Esophagus squamous epithelium (tissue), 5 donors: ENCODE measurements at regions not wholly inside any gene's neighbourhood (a gene's known extent, or its start where the extent isn't known, plus 50 kb on each side); places are given as distances from the start of the nearest gene placed in this dataset.

Source experiments
- DNase-seq: peaks from one replicate; lab custom pipeline; 2025; lab: John Stamatoyannopoulos, UW
- H3K27ac ChIP-seq, 4 donors: fragments of 200-600 bp; sonication (generic); one replicate each; pipeline ENCODE4 v1.5.1; 2016 to 2019; ENCODE audit warnings: mild to moderate bottlenecking in 1 of 4
- H3K27me3 ChIP-seq, 4 donors: fragments of 200-600 bp; sonication (generic); 1 replicate in 3 of 4; 2 replicates in 1 of 4; pipeline versions ENCODE4 v1.5.1 to v1.6.0; 2017 to 2021; ENCODE audit warnings: antibody characterized with exemption in 1 of 4
- H3K36me3 ChIP-seq, 3 donors: fragments of 200-600 bp; sonication (generic); one replicate each; pipeline ENCODE4 v1.5.1; 2016 to 2019
- H3K4me1 ChIP-seq, 3 donors: fragments of 200-600 bp; sonication (generic); one replicate each; pipeline ENCODE4 v1.5.1; 2017 to 2019
- H3K4me3 ChIP-seq, 4 donors: fragments of 200-600 bp; sonication (generic); 1 replicate in 3 of 4; 2 replicates in 1 of 4; pipeline ENCODE4 v1.5.1; 2016 to 2019; ENCODE audit warnings: mild to moderate bottlenecking in 2 of 4, moderate library complexity in 1 of 4
- H3K9me3 ChIP-seq, 3 donors: fragments of 200-600 bp; sonication (generic); one replicate each; pipeline ENCODE4 v1.5.1; 2016 to 2019
- POLR2A ChIP-seq, 4 donors: fragments of 450-650 bp; IDR thresholded peaks; one replicate each; pipeline ENCODE4 v1.6.1; 2017; ENCODE audit warnings: antibody characterized with exemption in 4 of 4, mild to moderate bottlenecking in 4 of 4, moderate library complexity in 3 of 4
- WGBS, 2 donors: methylation state at CpG; one replicate each; pipeline ENCODE4 v1.1.5; 2018; 5-methylcytosine and 5-hydroxymethylcytosine counted together
- intact Hi-C: fragments of 100-400 bp; cut with DNase I; formaldehyde crosslinking; loops from one replicate; pipeline ENCODE4 v1.15.0; 2022
- TF ChIP-seq, protein P1 (sequence below), 6 experiments: fragments of 450-650 bp in 4 of 6; fragments of 200-600 bp in 2 of 6; sonication (generic) in 2 of 6; IDR thresholded peaks; one replicate each; pipeline ENCODE4 v1.5.1; 2016 to 2019; ENCODE audit warnings: antibody characterized with exemption in 6 of 6, mild to moderate bottlenecking in 4 of 6, moderate library complexity in 4 of 6
- donor health status: DM: yes; HTN: yes; CAD: no.

- Histone ChIP-seq H3K36me3 (no peaks in the 10 kb centered on the region), H3K4me1 (no peaks in the 10 kb centered on the region), H3K27me3 (no peaks in the 10 kb centered on the region), H3K4me3 (no peak overlapping the region), H3K9me3 (no peaks in the 10 kb centered on the region), H3K27ac (no peak overlapping the region)
- no peak for DNase-seq
- intact Hi-C loops = no loop called here
- TF ChIP-seq, protein P1, sequence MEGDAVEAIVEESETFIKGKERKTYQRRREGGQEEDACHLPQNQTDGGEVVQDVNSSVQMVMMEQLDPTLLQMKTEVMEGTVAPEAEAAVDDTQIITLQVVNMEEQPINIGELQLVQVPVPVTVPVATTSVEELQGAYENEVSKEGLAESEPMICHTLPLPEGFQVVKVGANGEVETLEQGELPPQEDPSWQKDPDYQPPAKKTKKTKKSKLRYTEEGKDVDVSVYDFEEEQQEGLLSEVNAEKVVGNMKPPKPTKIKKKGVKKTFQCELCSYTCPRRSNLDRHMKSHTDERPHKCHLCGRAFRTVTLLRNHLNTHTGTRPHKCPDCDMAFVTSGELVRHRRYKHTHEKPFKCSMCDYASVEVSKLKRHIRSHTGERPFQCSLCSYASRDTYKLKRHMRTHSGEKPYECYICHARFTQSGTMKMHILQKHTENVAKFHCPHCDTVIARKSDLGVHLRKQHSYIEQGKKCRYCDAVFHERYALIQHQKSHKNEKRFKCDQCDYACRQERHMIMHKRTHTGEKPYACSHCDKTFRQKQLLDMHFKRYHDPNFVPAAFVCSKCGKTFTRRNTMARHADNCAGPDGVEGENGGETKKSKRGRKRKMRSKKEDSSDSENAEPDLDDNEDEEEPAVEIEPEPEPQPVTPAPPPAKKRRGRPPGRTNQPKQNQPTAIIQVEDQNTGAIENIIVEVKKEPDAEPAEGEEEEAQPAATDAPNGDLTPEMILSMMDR (IDR thresholded peaks at IDR 0.05) = no peak
- TF ChIP-seq POLR2A (IDR thresholded peaks at IDR 0.05) = no peak
- 77 to 82% methylated on average over 3 of the region's 3 CpGs for WGBS, 2 donors
These were observed 152.3 kb upstream of the DPYD start for GRCh38 chr1:98073106-98073505.

DNA sequence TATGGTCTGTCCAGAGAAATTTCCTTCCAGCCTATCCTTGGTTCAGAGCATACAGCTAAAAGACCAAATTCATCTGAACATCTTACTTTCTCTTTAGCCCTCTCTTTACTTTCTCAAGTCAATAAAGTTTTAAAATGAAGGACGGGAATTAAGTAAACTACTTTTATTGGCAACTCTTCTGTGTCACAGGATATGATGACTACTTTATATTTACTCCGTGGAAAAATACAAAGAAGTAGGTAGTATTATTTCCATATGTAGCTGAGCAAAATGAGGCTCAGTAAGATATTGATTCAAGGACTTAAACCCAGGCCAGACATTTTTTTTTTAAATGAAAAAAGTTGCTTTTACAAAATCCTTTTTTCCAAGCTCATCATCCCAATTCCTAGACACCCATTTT lies 151.2 kb upstream of the DPYD start:
- intact Hi-C loops = no loop called here
- no peak overlapping the region for H3K27ac ChIP-seq
- H3K36me3 ChIP-seq = no peaks in the 10 kb centered on the region
- WGBS, 2 donors = 56 to 71% methylated on average over 2 of the region's 2 CpGs
- H3K4me1 ChIP-seq = no peaks in the 10 kb centered on the region
- no peaks in the 10 kb centered on the region for H3K9me3 ChIP-seq
- no peak overlapping the region for H3K4me3 ChIP-seq
- DNase-seq = no peak
- no peaks in the 10 kb centered on the region for H3K27me3 ChIP-seq
- TF ChIP-seq POLR2A (IDR thresholded peaks at IDR 0.05) = no peak
- TF ChIP-seq, protein P1 (IDR thresholded peaks at IDR 0.05) = no peak

DNA sequence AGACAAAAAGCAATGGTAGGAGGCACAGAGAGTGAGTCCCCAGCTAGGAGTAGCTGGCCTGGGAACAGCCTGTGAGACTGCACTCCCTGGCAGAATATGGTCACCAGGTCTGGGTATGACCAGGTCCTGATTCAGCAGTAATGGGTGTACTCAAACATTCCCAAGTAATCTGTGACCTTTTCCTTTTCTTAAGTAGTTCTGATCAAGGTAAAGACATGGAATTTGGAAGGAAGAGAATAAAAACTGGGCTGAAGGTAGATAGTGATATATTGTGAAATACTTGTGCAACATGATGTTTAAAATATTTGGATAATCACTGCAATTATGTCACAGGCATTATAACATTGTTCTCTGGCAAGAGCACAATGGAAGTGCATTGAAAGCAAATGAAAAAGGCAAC lies 147.2 kb upstream of the DPYD start:
- intact Hi-C loops = no loop called here
- no peaks in the 10 kb centered on the region for H3K36me3 ChIP-seq
- TF ChIP-seq POLR2A (IDR thresholded peaks at IDR 0.05) = no peak
- TF ChIP-seq, protein P1 (IDR thresholded peaks at IDR 0.05) = no peak
- H3K9me3 ChIP-seq = no peaks in the 10 kb centered on the region
- no peaks in the 10 kb centered on the region for H3K27me3 ChIP-seq
- DNase-seq = no peak
- no peak overlapping the region for H3K27ac ChIP-seq
- H3K4me3 ChIP-seq = no peak overlapping the region
- H3K4me1 ChIP-seq = no peaks in the 10 kb centered on the region

- H3K36me3 ChIP-seq = no peaks in the 10 kb centered on the region
- no peak for TF ChIP-seq POLR2A (IDR thresholded peaks at IDR 0.05)
- TF ChIP-seq, protein P1 (IDR thresholded peaks at IDR 0.05) = no peak
- no peaks in the 10 kb centered on the region for H3K4me1 ChIP-seq
- no peaks in the 10 kb centered on the region for H3K9me3 ChIP-seq
- H3K27me3 ChIP-seq = peaks cover 0 to 6% (median 0%) of the 10 kb centered on the region in 4 donors
- no peak overlapping the region for H3K27ac ChIP-seq
- DNase-seq = no peak
- intact Hi-C loops = no loop called here
- H3K4me3 ChIP-seq = no peak overlapping the region
- 79 to 86% methylated on average over 2 of the region's 2 CpGs for WGBS, 2 donors
These were observed 146.1 kb upstream of the DPYD start for GRCh38 chr1:98066911-98067310.

GRCh38 chr1:98059620-98060019 lies 138.8 kb upstream of the DPYD start:
- H3K4me3 ChIP-seq = no peak overlapping the region
- 32 to 42% methylated on average over 1 of the region's 1 CpG for WGBS, 2 donors
- H3K27me3 ChIP-seq = peaks cover 0 to 38% (median under 1%) of the 10 kb centered on the region in 4 donors
- H3K9me3 ChIP-seq = no peaks in the 10 kb centered on the region
- no peaks in the 10 kb centered on the region for H3K4me1 ChIP-seq
- TF ChIP-seq POLR2A (IDR thresholded peaks at IDR 0.05) = no peak
- TF ChIP-seq, protein P1 (IDR thresholded peaks at IDR 0.05) = no peak
- no peak overlapping the region for H3K27ac ChIP-seq
- intact Hi-C loops = no loop called here
- DNase-seq = no peak
- no peaks in the 10 kb centered on the region for H3K36me3 ChIP-seq
